DOHH2 (cell line): ENCODE measurements at regions not wholly inside any gene's neighbourhood (a gene's known extent, or its start where the extent isn't known, plus 50 kb on each side); places are given as distances from the start of the nearest gene placed in this dataset.

ENCODE experiments used
- H3F3A ChIP-seq: fragments of 200-600 bp; sonication (generic), shearing (Covaris generic); 2 replicates; pipeline ENCODE4 v1.6.0; 2016; ENCODE audit warnings: antibody characterized with exemption, mild to moderate bottlenecking; ENCODE audit not compliant: control insufficient read depth, insufficient read depth
- H3K27ac ChIP-seq: fragments of 200-600 bp; sonication (generic); 2 replicates; pipeline ENCODE4 v1.5.1; 2014; ENCODE audit warnings: low read depth, mild to moderate bottlenecking, low read length, moderate library complexity
- H3K27me3 ChIP-seq: fragments of 200-600 bp; sonication (generic); 2 replicates; pipeline ENCODE4 v1.6.1; 2014; ENCODE audit warnings: mild to moderate bottlenecking, low read length, mixed read lengths; ENCODE audit not compliant: control insufficient read depth
- H3K36me3 ChIP-seq: fragments of 200-600 bp; sonication (generic); 2 replicates; pipeline ENCODE4 v1.6.1; 2014; ENCODE audit warnings: mild to moderate bottlenecking, low read length, moderate library complexity, mixed read lengths; ENCODE audit not compliant: control insufficient read depth
- H3K4me1 ChIP-seq: fragments of 200-600 bp; sonication (generic); 2 replicates; pipeline ENCODE4 v1.6.1; 2014; ENCODE audit warnings: mild to moderate bottlenecking, low read length, mixed read lengths; ENCODE audit not compliant: control insufficient read depth
- H3K4me2 ChIP-seq: fragments of 200-600 bp; sonication (generic); 2 replicates; pipeline ENCODE4 v1.6.0; 2014; ENCODE audit warnings: mild to moderate bottlenecking, low read length, moderate library complexity
- H3K4me3 ChIP-seq: fragments of 200-600 bp; sonication (generic); 2 replicates; pipeline ENCODE4 v1.5.1; 2014; ENCODE audit warnings: mild to moderate bottlenecking, low read length, mixed read lengths
- H3K79me2 ChIP-seq: fragments of 200-600 bp; sonication (generic); 2 replicates; pipeline ENCODE4 v1.6.1; 2014; ENCODE audit warnings: mild to moderate bottlenecking, low read length, mixed read lengths; ENCODE audit not compliant: control insufficient read depth
- H3K9me2 ChIP-seq: fragments of 200-600 bp; sonication (generic); replicated peaks from 2 replicates; pipeline ENCODE4 v1.6.1; 2014; ENCODE audit warnings: mild to moderate bottlenecking, low read length, mixed read lengths; ENCODE audit not compliant: control insufficient read depth
- H3K9me3 ChIP-seq: fragments of 200-600 bp; sonication (generic); 2 replicates; pipeline ENCODE4 v1.6.1; 2014; ENCODE audit warnings: antibody characterized with exemption, low read length, mixed read lengths; ENCODE audit not compliant: control insufficient read depth, insufficient read depth
- H4K20me1 ChIP-seq: fragments of 200-600 bp; sonication (generic); 2 replicates; pipeline ENCODE4 v1.6.0; 2014; ENCODE audit warnings: low read depth, mild to moderate bottlenecking, antibody characterized with exemption, low read length, moderate library complexity; ENCODE audit not compliant: control insufficient read depth, insufficient read depth
- EZH2phosphoT487 ChIP-seq: fragments of 200-600 bp; sonication (generic); IDR thresholded peaks from 2 replicates; pipeline ENCODE4 v1.6.1; 2017; ENCODE audit warnings: borderline replicate concordance, mild to moderate bottlenecking, antibody characterized with exemption, low read length, moderate library complexity, mixed read lengths
- TF ChIP-seq, protein P1 (sequence below): fragments of 200-600 bp; sonication (generic); IDR thresholded peaks from one replicate; pipeline ENCODE4 v1.5.1; 2014; ENCODE audit warnings: antibody characterized with exemption, mild to moderate bottlenecking, low read depth, low read length; ENCODE audit not compliant: poor library complexity, severe bottlenecking

DNA sequence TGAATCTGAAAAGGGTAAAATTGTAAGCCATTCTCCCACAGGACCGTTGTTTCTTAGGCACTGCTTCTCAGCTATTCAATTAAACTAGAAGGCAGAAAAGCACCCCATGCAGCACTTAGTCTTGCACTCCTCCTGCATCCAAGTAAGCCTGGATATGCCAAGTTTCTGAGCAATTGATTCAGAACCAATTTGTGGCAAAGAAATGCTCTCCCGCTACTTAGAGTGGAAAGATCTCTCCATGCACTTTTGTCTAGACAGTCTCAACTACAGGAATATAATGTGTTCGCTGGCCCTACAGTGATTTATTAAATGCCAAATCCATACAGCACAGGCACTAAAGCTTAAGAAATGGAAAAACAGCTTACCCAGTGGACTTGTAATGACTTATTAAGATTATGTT lies 338.5 kb downstream of the HACE1 start:
- Histone ChIP-seq H3K9me3 (no peaks in the 10 kb centered on the region), H3K27ac (no peak overlapping the region), H3F3A (no peaks in the 10 kb centered on the region), H3K9me2 (no peaks in the 10 kb centered on the region), H3K4me1 (no peaks in the 10 kb centered on the region), H3K79me2 (no peaks in the 10 kb centered on the region), H3K36me3 (no peaks in the 10 kb centered on the region), H4K20me1 (no peaks in the 10 kb centered on the region), H3K27me3 (no peaks in the 10 kb centered on the region), H3K4me3 (no peak overlapping the region), H3K4me2 (no peak overlapping the region)
- no peak for TF ChIP-seq EZH2phosphoT487
- TF ChIP-seq, protein P1, sequence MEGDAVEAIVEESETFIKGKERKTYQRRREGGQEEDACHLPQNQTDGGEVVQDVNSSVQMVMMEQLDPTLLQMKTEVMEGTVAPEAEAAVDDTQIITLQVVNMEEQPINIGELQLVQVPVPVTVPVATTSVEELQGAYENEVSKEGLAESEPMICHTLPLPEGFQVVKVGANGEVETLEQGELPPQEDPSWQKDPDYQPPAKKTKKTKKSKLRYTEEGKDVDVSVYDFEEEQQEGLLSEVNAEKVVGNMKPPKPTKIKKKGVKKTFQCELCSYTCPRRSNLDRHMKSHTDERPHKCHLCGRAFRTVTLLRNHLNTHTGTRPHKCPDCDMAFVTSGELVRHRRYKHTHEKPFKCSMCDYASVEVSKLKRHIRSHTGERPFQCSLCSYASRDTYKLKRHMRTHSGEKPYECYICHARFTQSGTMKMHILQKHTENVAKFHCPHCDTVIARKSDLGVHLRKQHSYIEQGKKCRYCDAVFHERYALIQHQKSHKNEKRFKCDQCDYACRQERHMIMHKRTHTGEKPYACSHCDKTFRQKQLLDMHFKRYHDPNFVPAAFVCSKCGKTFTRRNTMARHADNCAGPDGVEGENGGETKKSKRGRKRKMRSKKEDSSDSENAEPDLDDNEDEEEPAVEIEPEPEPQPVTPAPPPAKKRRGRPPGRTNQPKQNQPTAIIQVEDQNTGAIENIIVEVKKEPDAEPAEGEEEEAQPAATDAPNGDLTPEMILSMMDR: no peak

DNA sequence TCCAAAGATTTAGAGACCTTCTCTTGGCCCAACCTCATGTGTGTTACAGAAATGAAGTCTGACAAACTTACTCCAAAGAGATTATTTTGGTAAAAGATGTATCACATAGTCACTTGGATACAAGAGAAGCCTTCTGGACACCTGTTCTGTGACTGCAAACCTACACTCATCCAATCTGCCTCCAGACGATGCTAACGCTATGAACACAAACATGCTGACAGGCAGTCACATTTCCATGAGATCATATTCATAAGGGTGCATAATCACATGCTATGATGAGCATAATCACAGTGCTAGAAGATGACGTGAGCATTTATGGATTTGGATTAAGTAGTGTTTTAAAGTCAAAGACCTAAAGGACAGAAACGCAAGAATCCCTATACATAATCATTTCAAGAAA lies 340.2 kb downstream of the HACE1 start:
- H3F3A ChIP-seq: no peaks in the 10 kb centered on the region
- no peaks in the 10 kb centered on the region for H3K79me2 ChIP-seq
- H3K9me3 ChIP-seq: no peaks in the 10 kb centered on the region
- no peak overlapping the region for H3K4me3 ChIP-seq
- no peak overlapping the region for H3K27ac ChIP-seq
- H3K27me3 ChIP-seq: no peaks in the 10 kb centered on the region
- H3K4me1 ChIP-seq: no peaks in the 10 kb centered on the region
- H3K36me3 ChIP-seq: no peaks in the 10 kb centered on the region
- no peaks in the 10 kb centered on the region for H4K20me1 ChIP-seq
- no peaks in the 10 kb centered on the region for H3K9me2 ChIP-seq
- TF ChIP-seq, protein P1: no peak
- TF ChIP-seq EZH2phosphoT487: no peak
- no peak overlapping the region for H3K4me2 ChIP-seq

DNA sequence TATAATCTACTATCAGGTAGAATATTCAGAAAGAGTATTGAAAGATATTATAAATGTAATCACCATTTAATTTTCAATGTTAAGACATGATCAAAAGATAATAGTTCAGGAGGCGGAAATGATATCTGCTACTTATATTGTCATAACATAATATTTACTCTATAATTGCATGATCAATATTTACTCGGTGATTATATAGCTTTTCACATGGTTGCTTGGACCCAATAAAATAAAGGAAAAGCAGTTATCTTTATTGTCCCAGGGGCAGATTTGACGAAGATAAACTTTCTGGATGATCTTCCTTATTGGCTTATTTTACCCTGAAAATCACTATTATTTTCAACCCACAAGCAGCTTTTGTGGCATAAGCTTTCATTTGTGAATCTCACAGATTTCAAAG lies 350.4 kb downstream of the HACE1 start:
- Histone ChIP-seq H3K27me3 (no peaks in the 10 kb centered on the region), H3K36me3 (no peaks in the 10 kb centered on the region), H3K9me2 (no peaks in the 10 kb centered on the region), H3K79me2 (no peaks in the 10 kb centered on the region), H3K4me3 (no peak overlapping the region), H3K9me3 (no peaks in the 10 kb centered on the region), H3K4me1 (peaks cover 4% of the 10 kb centered on the region; the same call in 1 of the 2 replicates), H4K20me1 (no peaks in the 10 kb centered on the region), H3F3A (no peaks in the 10 kb centered on the region), H3K4me2 (no peak overlapping the region), H3K27ac (no peak overlapping the region)
- TF ChIP-seq, protein P1: no peak
- TF ChIP-seq EZH2phosphoT487: no peak

DNA sequence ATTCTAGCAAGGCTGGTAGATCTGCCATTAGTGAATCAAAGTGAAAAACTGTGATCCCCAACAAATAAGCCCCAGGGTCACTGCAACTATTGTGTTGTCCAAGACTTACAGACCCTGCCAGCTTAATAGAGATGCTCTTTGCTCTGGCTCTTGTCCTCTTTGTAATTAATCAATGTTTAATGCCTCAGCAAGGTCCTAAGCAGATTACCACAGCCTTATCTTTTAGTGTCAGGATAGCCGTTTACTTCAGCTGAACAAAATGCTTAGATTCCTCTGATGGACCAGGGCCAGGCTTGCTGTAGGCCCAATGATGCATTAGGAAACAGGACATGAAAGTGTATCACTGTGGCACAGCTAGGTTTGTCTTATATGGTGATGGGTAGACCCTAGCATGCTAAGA lies 353.3 kb downstream of the HACE1 start:
- Histone ChIP-seq H3K9me2 (no peaks in the 10 kb centered on the region), H3K4me2 (no peak overlapping the region), H3K4me3 (no peak overlapping the region), H3K79me2 (no peaks in the 10 kb centered on the region), H3K27me3 (no peaks in the 10 kb centered on the region), H4K20me1 (no peaks in the 10 kb centered on the region), H3K9me3 (no peaks in the 10 kb centered on the region), H3K36me3 (no peaks in the 10 kb centered on the region), H3K27ac (no peak overlapping the region), H3K4me1 (peaks cover 4% of the 10 kb centered on the region; the same call in 1 of the 2 replicates), H3F3A (no peaks in the 10 kb centered on the region)
- TF ChIP-seq, protein P1: no peak
- no peak for TF ChIP-seq EZH2phosphoT487
